HG03139 (cell line): ENCODE measurements at regions not wholly inside any gene's neighbourhood (a gene's known extent, or its start where the extent isn't known, plus 50 kb on each side); places are given as distances from the start of the nearest gene placed in this dataset.
"Not testable (repeated sequence)": the region's sequence is repeated elsewhere in the genome, so short reads cannot be mapped to it uniquely, and the experiment has no call there.

Experiments
- ATAC-seq: cut with Tn5 transposase; IDR thresholded peaks from one replicate; pipeline ENCODE4 v1.9.1; 2021; ENCODE audit not compliant: unreplicated experiment

DNA sequence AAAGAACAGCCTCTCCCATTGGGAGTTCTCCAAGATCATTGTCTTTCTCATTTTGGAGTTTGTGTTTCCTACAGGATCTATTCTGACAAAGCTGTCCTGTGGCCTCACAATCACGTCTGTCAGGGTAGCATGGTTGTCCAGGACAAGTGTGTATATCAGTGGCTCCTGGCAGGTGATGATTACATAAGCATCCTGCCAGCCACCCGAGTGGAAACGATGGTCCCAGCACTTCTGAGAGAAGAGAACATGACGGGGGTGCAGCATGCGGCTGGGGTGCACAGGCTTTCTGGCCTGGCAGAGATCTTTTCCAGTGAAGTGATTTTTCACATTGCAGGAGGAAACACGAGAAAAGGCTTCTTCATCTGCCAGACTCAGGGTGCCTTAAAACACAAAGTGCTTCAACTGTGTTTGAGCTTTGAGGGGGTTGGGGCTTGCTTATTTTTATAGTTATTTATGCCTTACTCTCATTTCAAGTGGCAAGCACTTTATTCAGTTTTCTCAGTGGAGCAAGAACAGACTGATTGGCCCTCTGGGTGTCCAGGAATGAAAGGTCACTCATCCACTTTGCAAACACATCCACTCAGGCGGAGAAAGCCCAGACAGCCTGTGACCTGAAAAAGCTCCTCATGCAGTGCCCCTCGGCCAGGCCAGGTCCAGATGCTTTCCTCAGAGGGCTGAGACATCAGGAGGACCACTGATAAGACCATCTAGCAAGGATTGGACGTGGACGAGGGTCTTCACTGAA, 186.0 kb downstream of the DUSP10 start:
- ATAC-seq: no peak

- ATAC-seq: no peak
These were observed 185.5 kb downstream of the DUSP10 start for GRCh38 chr1:221556435-221556834.

- ATAC-seq: no peak
These were observed 184.9 kb downstream of the DUSP10 start for GRCh38 chr1:221557013-221557412.

DNA sequence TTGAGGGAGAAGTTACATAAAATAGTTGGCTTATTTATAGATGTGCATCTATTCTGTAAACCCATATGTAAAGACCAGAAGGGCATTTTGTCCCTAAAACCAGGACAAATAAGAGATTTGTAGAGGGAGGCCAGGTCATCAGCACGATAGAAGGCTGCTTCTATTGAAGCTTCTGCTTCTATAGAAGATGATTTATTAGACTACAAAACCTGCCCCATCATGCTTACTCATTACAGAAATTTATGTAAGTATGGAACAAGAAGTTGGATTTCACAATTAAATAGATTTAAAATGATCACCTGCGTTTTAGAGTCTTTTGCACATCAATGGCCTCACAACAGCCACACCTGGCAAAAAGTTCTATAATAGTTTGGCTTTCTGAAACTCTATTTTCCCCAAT, 183.5 kb downstream of the DUSP10 start:
- no peak for ATAC-seq

DNA sequence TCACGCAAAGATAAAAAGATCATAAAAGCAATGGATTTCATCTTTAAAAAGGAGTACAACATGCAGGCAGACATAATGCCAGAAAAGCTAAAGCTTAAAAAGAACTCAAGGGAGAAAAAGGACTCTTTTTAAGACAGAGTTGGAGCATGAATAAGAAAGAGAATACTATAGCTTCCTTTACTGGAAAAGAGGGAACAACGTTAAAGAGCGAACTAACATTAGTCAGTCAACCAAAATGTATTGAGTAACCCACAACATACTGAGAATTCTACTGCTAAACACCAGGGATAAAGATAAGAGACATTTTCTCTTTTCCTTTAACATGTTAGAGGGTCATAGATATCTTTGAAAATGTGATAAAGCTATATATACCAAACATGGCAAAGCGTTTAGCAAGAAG, 182.0 kb downstream of the DUSP10 start:
- ATAC-seq: no peak

DNA sequence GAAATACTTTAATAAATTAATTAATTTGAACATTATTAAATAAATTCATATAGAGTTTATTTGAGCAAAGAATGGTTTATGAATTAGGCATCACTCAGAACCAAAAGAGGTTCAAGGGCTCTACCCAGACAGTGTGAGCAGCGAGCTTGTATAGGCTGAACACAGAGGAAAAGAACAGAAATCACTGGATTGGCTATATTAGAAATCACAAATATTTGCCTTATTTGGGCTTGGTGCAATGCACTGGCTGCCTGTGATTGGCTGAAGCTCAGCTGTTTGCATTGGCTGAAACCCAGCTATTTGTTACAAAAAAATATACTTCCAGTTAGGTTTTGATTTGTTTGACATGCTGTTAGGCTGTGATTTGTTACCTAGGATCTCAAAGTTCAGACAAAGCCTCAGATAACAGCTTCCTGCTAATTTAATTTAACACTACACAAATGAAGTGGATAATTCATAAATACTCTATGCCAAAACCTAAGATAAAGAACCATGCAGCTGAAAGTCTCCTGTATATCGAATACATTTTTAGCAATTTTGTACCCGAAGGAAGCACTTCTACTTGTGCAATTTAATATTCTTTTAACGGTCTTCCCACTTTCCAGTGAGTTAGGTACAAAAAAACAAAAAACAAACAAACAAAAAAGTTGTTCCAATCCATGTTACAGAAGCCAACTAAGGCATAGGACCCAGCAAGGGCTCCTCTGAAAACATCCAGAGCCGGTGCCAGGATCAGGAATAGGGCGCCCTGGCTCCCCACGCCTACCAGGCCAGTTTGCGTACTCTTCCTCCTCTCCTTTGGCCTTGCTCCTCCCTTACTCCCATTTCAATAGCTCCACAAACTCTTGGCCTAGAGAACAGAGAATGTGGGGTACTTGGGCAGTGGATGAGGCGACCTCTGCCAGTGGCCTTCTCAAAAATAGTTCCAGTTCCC, 179.1 kb downstream of the DUSP10 start:
- no peak for ATAC-seq

DNA sequence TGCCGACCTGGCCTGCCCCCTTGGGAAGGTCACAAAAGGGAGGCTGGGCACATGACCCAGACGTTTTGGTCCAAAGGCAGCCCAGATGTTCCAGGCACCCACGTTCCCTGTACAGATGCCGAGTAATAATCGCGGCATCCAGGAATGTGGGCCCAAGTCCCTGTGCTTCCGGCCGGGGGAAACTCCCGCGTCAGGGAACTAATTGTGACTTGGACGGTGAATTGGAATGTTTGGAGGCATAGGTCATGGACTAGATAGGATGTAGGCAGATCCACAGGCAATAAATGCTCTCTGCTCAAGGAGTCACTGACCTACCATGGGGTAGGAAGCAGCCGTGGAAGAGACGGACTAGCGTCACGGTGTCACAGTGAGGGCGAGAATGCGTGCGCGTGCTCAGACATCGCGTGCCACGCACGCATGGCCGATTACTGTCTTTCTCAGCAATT, 178.4 kb downstream of the DUSP10 start:
- ATAC-seq: no peak

- no peak for ATAC-seq
These were observed 177.0 kb downstream of the DUSP10 start for GRCh38 chr1:221564891-221565290.

- ATAC-seq: no peak
These were observed 176.2 kb downstream of the DUSP10 start for GRCh38 chr1:221565711-221566110.

GRCh38 chr1:221567859-221568507, 173.9 kb downstream of the DUSP10 start:
- ATAC-seq: no peak

- ATAC-seq: no peak
These were observed 168.1 kb downstream of the DUSP10 start for GRCh38 chr1:221573756-221574155.

DNA sequence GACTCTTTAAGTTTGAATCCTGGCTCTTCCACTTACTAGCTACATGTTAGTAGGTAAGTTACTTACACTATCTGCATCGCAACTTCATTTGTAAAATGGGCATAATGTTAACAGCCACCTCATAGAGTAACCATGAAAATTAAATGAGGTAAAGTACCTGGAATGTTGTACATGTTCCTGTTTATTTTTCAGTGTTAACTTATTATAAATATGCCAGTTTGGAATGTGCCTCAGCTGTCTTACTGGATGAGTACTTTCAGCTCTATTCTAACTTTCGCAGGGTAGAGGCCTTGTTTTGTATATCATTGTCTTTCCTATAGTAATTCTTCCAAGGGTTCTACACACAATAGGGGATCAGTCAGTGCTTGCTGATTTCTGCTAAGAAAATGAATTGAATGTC, 167.4 kb downstream of the DUSP10 start:
- no peak for ATAC-seq

DNA sequence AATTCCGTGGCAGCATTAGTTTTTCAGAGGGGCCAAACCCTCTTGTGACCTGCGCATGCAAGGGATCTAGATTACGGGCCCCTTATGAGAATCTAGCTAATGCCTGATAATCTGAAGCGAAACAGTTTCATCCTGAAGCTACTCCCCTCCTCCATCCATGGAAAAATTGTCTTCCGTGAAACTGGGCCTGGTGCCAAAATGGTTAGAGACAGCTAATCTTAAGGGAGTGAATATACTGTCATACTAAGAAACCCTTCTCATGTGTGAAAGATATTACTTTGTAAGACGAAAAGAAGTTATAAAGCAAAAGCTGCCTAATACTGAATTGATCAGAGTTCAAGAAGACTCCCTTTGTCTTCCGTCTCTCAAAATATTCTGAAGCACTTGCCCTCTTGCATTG, 166.3 kb downstream of the DUSP10 start:
- ATAC-seq: no peak

DNA sequence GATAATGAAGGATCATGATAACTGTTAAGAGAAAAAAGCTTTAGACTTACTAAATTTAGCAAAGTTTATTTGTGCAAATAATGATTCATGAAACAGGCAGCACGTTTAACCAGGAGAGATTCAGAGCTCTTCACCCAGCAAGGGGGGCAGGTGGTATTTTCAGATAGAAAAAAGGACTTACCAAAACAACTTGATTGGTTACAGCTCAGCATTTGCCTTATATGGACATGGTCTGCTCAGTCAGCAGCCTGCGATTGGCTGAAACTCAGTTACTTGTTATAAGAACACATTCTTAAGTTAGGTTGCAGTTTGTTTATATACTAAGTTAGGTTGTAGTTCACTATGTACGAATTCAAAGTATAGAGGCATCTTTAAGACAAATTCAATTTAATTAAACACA, 165.6 kb downstream of the DUSP10 start:
- no peak for ATAC-seq

GRCh38 chr1:221583465-221583864, 158.4 kb downstream of the DUSP10 start:
- no peak for ATAC-seq

DNA sequence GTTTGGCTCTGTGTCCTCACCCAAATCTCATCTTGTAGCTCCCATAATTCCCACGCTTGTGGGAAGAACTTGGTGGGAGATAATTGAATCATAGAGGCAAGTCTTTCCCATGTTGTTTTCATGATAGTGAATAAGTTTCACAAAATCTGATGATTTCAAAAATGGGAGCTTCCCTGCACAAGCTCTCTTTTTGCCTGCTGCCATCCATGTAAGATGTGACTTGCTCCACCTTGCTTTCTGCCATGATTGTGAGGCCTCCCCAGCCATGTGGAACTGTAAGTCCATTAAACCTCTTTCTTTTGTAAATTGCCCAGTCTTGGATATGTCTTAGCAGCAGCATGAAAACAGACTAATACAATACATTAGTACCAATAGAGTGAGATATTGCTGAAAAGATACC, 154.9 kb downstream of the DUSP10 start:
- not testable (repeated sequence) for ATAC-seq

DNA sequence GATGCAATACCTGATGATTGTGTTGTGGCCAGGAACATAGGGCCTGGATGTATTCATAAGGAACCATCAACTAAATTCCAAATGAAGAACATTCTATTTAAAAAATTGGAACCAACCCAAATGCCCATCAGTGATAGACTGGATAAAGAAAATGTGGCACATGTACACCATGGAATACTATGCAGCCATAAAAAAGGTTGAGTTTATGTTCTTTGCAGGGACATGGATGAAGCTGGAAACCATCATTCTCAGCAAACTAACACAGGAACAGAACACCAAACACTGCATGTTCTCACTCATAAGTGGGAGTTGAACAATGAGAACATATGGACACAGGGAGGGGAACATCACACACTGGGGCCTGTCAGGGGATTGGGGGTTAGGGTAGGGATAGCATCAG, 150.6 kb downstream of the DUSP10 start:
- ATAC-seq: not testable (repeated sequence)

DNA sequence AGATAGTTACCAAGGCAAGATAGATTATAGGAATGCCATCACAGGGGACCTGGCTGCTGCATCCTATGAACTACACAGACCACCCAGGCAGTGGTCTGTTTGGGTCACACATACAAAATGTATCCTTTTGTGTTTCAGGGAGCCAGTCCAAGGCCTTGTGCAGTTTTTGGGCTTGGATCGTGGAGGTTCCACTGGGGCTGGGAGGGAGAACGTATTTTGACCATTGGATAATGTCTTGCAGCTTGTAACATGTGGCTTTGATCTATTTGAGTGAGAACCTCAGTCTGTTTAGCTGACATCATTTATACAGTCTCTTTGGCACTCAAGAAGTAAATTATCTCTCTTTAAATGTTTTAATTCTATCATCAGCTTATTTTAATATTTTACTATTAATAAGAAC, 147.3 kb downstream of the DUSP10 start:
- ATAC-seq: no peak

- ATAC-seq: no peak
These were observed 143.8 kb downstream of the DUSP10 start for GRCh38 chr1:221598122-221598521.

GRCh38 chr1:221601166-221601565, 140.7 kb downstream of the DUSP10 start:
- ATAC-seq: no peak

DNA sequence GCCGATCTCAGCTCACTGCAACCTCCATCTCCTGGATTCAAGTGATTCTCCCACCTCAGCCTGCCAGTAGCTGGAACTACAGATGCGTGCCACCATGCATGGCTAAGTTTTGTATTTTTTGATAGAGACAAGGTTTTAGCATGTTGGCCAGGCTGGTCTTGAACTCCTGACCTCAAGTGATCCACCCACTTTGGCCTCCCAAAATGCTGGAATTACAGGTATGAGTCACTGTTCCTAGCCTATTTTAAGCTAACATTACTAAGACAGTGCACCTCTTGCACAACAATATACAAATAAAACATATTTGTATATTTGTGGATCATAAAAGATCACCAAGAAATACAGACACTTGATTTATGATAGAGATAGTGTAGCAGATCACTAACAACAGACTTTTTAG, 139.1 kb downstream of the DUSP10 start:
- ATAC-seq: no peak

DNA sequence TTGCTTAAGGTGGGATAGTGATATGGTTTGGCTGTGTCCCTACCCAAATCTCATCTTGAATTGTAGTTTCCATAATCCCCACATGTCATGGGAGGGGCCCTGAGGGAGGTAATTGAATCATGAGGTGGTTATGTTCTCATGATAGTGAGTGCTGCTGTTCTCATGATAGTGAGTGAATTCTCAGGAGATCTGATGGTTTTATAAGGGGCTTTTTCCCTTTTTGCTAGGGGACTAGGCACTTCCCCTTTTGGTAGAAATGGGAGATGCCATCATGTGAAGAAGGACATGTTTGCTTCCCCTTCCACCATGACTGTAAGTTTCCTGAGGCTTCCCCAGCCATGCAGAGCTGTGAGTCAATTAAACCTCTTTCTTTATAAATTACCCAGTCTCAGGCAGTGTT, 137.5 kb downstream of the DUSP10 start:
- not testable (repeated sequence) for ATAC-seq
